Stimulated activated naive CD8-positive, alpha-beta T cell treated with anti-CD3 and anti-CD28 coated beads, Interleukin-15, Interleukin-2, amounts not matched to agents 100 U/mL and 50 U/mL, for 24 hours (primary cell): ENCODE measurements at regions not wholly inside any gene's neighbourhood (a gene's known extent, or its start where the extent isn't known, plus 50 kb on each side); places are given as distances from the start of the nearest gene placed in this dataset.

Experiments used
- ATAC-seq: fragments of 150-1000 bp; cut with Tn5 transposase; one replicate; pipeline ENCODE4 v1.10.0; 2021
- DNase-seq: peaks from one replicate; pipeline ENCODE4 v3.0.0; 2021

GRCh38 chr12:126454581-126454980 lies 1389.3 kb downstream of the AACS start:
- ATAC-seq (no peak), DNase-seq (no peak)

- no peak for DNase-seq
- no peak for ATAC-seq
Observed at GRCh38 chr12:126457776-126458175, 1392.5 kb downstream of the AACS start.

- DNase-seq (no peak), ATAC-seq (no peak)
Observed at GRCh38 chr12:126464153-126464552, 1398.9 kb downstream of the AACS start.

GRCh38 chr12:126469211-126469610 lies 1404.0 kb downstream of the AACS start:
- DNase-seq (no peak), ATAC-seq (no peak)

- DNase-seq = no peak
Observed at GRCh38 chr12:126474703-126475102, 1409.5 kb downstream of the AACS start.

GRCh38 chr12:126480451-126480850 lies 1415.2 kb downstream of the AACS start:
- DNase-seq (no peak), ATAC-seq (no peak)

More at GRCh38 chr12:126474703-126475102, 1409.5 kb downstream of the AACS start:
- ATAC-seq = no peak

GRCh38 chr12:126481688-126482087 lies 1416.5 kb downstream of the AACS start:
- no peak for DNase-seq
- no peak for ATAC-seq

GRCh38 chr12:126482238-126482889 lies 1417.1 kb downstream of the AACS start:
- DNase-seq (no peak), ATAC-seq (no peak)

GRCh38 chr12:126483145-126484068 lies 1418.2 kb downstream of the AACS start:
- DNase-seq (no peak), ATAC-seq (no peak)

- ATAC-seq (no peak), DNase-seq (no peak)
Observed at GRCh38 chr12:126487431-126487980, 1422.3 kb downstream of the AACS start.

GRCh38 chr12:126488806-126489205 lies 1423.6 kb downstream of the AACS start:
- ATAC-seq = no peak
- no peak for DNase-seq

GRCh38 chr12:126492181-126492580 lies 1426.9 kb downstream of the AACS start:
- DNase-seq (no peak), ATAC-seq (no peak)

GRCh38 chr12:126493366-126494108 lies 1428.3 kb downstream of the AACS start:
- no peak for DNase-seq
- no peak for ATAC-seq

GRCh38 chr12:126496201-126496600 lies 1431.0 kb downstream of the AACS start:
- DNase-seq (no peak), ATAC-seq (no peak)

- DNase-seq (no peak), ATAC-seq (no peak)
Observed at GRCh38 chr12:126506426-126507182, 1441.4 kb downstream of the AACS start.

GRCh38 chr12:126507231-126507630 lies 1442.0 kb downstream of the AACS start:
- ATAC-seq (no peak), DNase-seq (no peak)

GRCh38 chr12:126509572-126509971 lies 1444.3 kb downstream of the AACS start:
- DNase-seq = no peak
- no peak for ATAC-seq

GRCh38 chr12:126510630-126511029 lies 1445.4 kb downstream of the AACS start:
- DNase-seq (no peak), ATAC-seq (no peak)

- ATAC-seq (no peak), DNase-seq (no peak)
Observed at GRCh38 chr12:126512916-126513913, 1448.0 kb downstream of the AACS start.

- DNase-seq (no peak), ATAC-seq (no peak)
Observed at GRCh38 chr12:126518596-126519200, 1453.5 kb downstream of the AACS start.
